ENCODE measurements at regions not wholly inside any gene's neighbourhood (a gene's known extent, or its start where the extent isn't known, plus 50 kb on each side); places are given as distances from the start of the nearest gene placed in this dataset.

DNA sequence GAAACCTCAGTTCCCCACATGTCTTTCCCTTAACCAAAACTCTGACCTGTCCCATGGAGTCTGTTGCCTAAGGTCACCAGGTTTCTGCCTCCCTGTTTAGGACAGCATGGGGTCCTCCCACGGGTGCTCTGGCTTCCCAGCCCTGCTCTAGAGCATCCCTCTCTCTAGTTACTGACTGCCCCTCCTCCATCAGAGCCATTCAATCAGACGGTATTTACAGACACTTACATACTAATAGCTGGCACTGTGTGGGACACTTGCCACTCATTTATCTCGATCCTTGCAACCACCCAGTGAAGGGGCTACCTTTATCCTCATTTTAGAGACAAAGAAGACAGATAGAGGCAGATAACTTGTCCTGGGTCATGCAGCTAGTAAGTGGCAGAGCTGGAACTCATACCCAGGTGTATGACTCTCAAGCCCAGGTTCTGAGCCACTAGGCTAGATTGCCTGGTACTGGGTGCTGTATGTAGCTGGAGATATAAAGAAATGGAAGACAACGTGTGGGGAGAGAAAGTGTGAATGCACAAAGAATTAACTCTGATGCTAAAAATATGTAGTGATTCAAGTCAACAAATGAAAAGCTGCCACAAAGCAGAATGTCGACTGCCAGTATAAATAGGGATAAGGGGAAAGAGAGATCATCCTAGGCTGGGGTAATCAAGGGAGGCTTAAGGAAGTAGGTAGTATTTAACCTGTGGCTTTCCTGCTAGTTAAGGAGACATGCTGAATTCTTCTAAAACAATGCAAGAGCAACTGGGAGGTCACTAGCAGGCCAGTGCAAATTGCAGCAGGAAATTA is 52.5 kb upstream of the PDE8B start:
- ATAC-seq (ENCODE audit: low FRiP score) (no peak), DNase-seq (ENCODE audit: low spot score) (no peak)
- no peak for TF ChIP-seq CTCF (IDR thresholded peaks at IDR 0.05)

- no peak for TF ChIP-seq CTCF (IDR thresholded peaks at IDR 0.05)
- ATAC-seq (ENCODE audit: low FRiP score): no peak
- no peak for DNase-seq (ENCODE audit: low spot score)
Observed at GRCh38 chr5:77156379-77156778, 54.1 kb upstream of the PDE8B start.

DNA sequence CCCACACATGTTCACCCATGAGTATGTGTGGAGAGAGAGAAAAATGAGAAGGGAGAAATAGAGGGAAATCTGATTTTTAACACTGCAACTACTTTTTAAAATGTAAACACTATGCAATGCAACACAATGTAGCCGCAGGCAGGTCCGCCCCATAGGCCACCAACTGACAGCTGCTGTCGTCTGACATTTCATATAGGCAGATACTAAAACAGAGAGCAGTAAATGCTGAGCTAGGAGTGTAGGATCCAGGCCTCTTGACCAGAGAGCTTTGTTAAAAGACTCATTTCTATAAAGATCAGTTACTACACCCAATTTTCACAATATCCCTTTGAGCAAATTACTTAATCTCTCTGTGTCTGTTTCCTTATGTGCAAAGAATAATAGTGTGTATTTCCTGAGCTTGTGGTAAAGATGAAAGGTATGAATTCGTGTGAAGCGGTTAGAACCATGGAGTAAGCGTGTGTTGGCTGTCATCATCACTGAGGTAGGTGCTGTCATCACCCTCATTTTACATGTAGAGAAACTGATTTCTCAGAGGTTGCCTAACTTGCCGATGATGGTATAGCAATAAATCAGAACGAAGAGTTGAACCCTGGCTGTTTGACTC is 55.2 kb upstream of the PDE8B start:
- DNase-seq (ENCODE audit: low spot score) (no peak), ATAC-seq (ENCODE audit: low FRiP score) (no peak)
- no peak for TF ChIP-seq CTCF (IDR thresholded peaks at IDR 0.05)

- no peak for ATAC-seq (ENCODE audit: low FRiP score)
- TF ChIP-seq CTCF (IDR thresholded peaks at IDR 0.05): no peak
Observed at GRCh38 chr5:77152441-77152840, 58.0 kb upstream of the PDE8B start.

DNA sequence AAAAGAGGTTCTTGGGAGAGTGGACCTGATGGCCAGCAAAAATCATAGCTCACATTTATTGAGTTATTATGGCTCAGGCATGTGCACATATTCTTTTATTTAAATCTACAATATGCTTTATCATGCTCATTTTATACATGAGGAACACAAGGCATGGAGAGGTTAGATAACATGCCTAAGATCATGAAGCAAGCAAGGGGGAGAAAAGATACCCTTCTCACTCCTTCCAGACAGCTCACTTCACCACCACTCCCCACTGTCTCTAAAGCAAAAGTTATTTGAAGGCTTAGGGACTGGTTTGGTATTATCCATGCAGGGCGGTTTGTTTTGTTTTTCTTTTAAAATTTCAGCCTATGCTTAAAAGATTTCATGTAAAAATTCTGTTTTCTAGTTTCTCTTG is 59.0 kb upstream of the PDE8B start:
- DNase-seq (ENCODE audit: low spot score) (no peak), ATAC-seq (ENCODE audit: low FRiP score) (no peak)
- no peak for TF ChIP-seq CTCF (IDR thresholded peaks at IDR 0.05)

More at GRCh38 chr5:77152441-77152840, 58.0 kb upstream of the PDE8B start:
- no peak for DNase-seq (ENCODE audit: low spot score)

DNA sequence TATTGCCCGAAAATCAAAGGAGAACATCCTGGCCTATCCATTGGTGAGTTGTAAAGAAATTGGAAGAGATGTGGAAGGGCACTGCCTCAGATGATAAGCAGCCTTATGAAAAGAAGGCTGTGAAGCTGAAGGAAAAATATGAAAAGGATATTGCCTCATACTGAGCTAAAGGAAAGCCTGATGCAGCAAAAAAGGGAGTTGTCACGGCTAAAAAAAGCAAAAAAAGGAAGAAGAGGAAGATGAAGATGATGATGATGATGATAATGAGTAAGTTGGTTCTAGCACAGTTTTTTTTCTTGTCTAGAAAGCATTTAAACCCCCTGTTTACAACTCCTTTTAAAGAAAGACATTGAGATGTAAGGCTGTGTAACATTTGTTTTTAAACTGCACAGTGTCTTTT is 59.8 kb upstream of the ZBED3 start:
- DNase-seq (ENCODE audit: low spot score): no peak
- ATAC-seq (ENCODE audit: low FRiP score): no peak
- TF ChIP-seq CTCF (IDR thresholded peaks at IDR 0.05): no peak

DNA sequence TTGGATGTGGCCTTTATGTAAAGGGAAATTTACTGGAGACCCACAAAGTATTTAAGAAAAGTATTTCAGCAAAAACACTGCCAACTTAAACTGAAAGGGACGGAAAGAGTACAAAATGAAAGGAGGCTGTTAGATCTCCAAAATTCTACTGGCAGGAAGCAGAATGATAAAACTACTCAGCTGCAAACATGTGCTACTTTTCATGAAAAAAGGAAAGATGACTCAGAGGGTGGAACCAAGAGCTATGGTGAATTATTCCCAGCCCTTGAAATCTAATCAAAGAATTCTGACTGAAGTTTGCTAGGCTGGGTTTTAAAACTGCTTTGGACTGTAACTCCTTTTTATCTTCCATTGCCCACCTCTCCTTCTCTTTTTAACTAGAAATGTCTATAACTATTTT is 58.6 kb upstream of the ZBED3 start:
- no peak for TF ChIP-seq CTCF (IDR thresholded peaks at IDR 0.05)

More for the DNA sequence above, 58.6 kb upstream of the ZBED3 start:
- ATAC-seq (ENCODE audit: low FRiP score) (no peak), DNase-seq (ENCODE audit: low spot score) (no peak)

Measured in omental fat pad (tissue), 3 donors.